ENCODE measurements at regions not wholly inside any gene's neighbourhood (a gene's known extent, or its start where the extent isn't known, plus 50 kb on each side); places are given as distances from the start of the nearest gene placed in this dataset.
"Not testable (repeated sequence)": the region's sequence is repeated elsewhere in the genome, so short reads cannot be mapped to it uniquely, and the experiment has no call there.

GRCh38 chr10:125232841-125233240 is 72.5 kb upstream of the CTBP2 start:
- no peak for DNase-seq

- no peak for DNase-seq
These were observed 71.6 kb upstream of the CTBP2 start for GRCh38 chr10:125231813-125232475.

GRCh38 chr10:125231116-125231812 is 70.9 kb upstream of the CTBP2 start:
- no peak for DNase-seq

GRCh38 chr10:125230251-125230650 is 69.9 kb upstream of the CTBP2 start:
- no peak for DNase-seq

- not testable (repeated sequence) for DNase-seq
These were observed 68.0 kb upstream of the CTBP2 start for GRCh38 chr10:125228245-125228940.

GRCh38 chr10:125227546-125227945 is 67.2 kb upstream of the CTBP2 start:
- DNase-seq = no peak

GRCh38 chr10:125226823-125227222 is 66.5 kb upstream of the CTBP2 start:
- DNase-seq = no peak

- no peak for DNase-seq
These were observed 65.6 kb upstream of the CTBP2 start for GRCh38 chr10:125226005-125226404.

- no peak for DNase-seq
These were observed 64.7 kb upstream of the CTBP2 start for GRCh38 chr10:125225051-125225450.

GRCh38 chr10:125222515-125223308 is 62.3 kb upstream of the CTBP2 start:
- DNase-seq = no peak

GRCh38 chr10:125221716-125222115 is 61.4 kb upstream of the CTBP2 start:
- DNase-seq = no peak

GRCh38 chr10:125219776-125220175 is 59.4 kb upstream of the CTBP2 start:
- DNase-seq = no peak

- DNase-seq = no peak
These were observed 58.6 kb upstream of the CTBP2 start for GRCh38 chr10:125218967-125219366.

- no peak for DNase-seq
These were observed 57.8 kb upstream of the CTBP2 start for GRCh38 chr10:125217990-125218675.

- DNase-seq = no peak
These were observed 56.5 kb upstream of the CTBP2 start for GRCh38 chr10:125216861-125217260.

GRCh38 chr10:125216309-125216708 is 55.9 kb upstream of the CTBP2 start:
- no peak for DNase-seq

- DNase-seq = no peak
These were observed 53.9 kb upstream of the CTBP2 start for GRCh38 chr10:125214283-125214570.

- DNase-seq = no peak
These were observed 53.3 kb upstream of the CTBP2 start for GRCh38 chr10:125213541-125214282.

- DNase-seq = no peak
These were observed 51.9 kb upstream of the CTBP2 start for GRCh38 chr10:125212150-125212809.
